ENCODE measurements at regions not wholly inside any gene's neighbourhood (a gene's known extent, or its start where the extent isn't known, plus 50 kb on each side); places are given as distances from the start of the nearest gene placed in this dataset.

DNA sequence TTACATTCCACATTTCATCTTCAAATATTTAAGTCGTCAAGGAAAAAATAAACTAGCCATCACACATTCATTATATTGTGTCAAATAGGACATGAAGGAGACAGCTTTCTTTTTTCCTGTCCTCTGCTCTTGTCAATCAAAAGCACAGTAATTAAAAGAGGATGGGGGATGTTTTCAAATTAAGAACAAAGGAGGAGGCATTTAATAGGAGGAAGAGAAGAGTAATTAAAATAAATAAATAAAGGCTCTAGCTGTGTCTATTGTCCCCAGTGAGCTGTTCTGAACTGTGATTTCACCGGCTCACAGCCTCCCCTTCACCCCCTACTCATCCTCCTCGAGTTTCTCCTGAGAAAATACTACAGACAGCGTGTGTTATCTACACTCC, 1377.1 kb upstream of the PIK3C3 start:
- TF ChIP-seq, protein P1, sequence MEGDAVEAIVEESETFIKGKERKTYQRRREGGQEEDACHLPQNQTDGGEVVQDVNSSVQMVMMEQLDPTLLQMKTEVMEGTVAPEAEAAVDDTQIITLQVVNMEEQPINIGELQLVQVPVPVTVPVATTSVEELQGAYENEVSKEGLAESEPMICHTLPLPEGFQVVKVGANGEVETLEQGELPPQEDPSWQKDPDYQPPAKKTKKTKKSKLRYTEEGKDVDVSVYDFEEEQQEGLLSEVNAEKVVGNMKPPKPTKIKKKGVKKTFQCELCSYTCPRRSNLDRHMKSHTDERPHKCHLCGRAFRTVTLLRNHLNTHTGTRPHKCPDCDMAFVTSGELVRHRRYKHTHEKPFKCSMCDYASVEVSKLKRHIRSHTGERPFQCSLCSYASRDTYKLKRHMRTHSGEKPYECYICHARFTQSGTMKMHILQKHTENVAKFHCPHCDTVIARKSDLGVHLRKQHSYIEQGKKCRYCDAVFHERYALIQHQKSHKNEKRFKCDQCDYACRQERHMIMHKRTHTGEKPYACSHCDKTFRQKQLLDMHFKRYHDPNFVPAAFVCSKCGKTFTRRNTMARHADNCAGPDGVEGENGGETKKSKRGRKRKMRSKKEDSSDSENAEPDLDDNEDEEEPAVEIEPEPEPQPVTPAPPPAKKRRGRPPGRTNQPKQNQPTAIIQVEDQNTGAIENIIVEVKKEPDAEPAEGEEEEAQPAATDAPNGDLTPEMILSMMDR (IDR thresholded peaks at IDR 0.05) = no peak
- no peak for TF ChIP-seq POLR2AphosphoS5 (IDR thresholded peaks at IDR 0.05)
- no peak for TF ChIP-seq POLR2A (IDR thresholded peaks at IDR 0.05)
- no peak for TF ChIP-seq EP300 (IDR thresholded peaks at IDR 0.05)

Data from sigmoid colon (tissue), 4 donors.